Hippocampal formation (tissue), 2 donors: ENCODE measurements at regions not wholly inside any gene's neighbourhood (a gene's known extent, or its start where the extent isn't known, plus 50 kb on each side); places are given as distances from the start of the nearest gene placed in this dataset.

ENCODE experiments used
- DNase-seq, 2 donors: peaks; one replicate each; lab custom pipeline; 2025; lab: John Stamatoyannopoulos, UW

- no peak for DNase-seq
Observed at GRCh38 chr4:58688568-58688967, 1578.4 kb upstream of the IGFBP7 start.

GRCh38 chr4:58679886-58680285 is 1569.7 kb upstream of the IGFBP7 start:
- DNase-seq, result no peak

DNA sequence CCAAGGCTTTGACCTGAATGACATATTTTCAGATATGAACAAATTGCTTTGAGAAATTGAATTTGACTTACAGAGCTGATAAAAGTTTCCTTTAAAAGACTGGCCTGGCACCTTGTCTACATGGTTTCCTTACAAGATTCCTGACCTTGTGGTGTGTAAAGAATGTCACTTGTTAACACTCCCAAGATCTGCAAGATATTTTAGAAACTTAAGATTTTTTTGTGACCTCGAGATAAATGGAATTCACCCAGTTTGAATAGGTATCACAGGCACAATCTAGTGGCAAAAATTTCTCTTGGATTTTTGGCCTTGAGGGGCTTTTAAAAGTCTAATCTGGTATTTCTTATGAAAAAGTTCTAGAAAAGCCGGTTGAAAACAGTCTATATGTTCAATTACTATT is 1568.9 kb upstream of the IGFBP7 start:
- no peak for DNase-seq

DNA sequence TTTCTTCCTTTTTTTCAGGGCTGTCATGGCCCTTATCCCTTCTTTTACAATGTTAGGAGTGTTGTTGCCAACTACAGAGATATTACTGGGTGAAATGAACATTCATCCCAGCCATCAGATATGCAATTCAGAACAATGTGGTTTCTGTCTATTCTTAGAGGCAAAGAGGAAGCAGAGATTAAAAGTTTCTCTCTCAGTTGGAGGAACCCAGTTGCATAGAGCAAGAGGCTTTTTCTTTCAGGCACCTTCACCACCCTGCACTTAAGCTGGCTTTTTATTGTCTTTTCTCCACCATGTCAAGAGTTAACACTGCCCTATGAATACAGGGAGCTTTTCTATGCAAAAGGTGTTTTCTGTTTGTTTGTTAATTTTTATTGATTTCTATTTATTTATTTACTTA is 1559.6 kb upstream of the IGFBP7 start:
- no peak for DNase-seq

DNA sequence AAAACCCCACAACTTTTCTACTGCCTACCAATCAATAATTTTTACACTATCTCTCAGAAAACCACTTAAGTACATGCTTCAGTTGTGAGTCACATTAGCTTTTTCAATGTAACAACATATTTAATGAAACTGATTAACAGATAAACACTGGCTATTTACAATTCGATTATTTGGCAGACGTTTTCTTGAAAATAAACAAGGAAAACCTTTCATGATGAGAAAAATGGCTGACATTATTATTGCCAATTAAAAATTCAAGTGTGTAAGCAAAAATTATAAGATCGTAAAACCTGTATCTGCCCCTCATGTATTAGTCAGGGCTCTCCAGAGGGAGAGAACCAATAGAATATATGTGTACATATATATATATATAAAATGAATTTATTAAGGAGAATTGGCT is 1555.5 kb upstream of the IGFBP7 start:
- DNase-seq, result no peak

GRCh38 chr4:58658701-58659100 is 1548.5 kb upstream of the IGFBP7 start:
- no peak for DNase-seq

DNA sequence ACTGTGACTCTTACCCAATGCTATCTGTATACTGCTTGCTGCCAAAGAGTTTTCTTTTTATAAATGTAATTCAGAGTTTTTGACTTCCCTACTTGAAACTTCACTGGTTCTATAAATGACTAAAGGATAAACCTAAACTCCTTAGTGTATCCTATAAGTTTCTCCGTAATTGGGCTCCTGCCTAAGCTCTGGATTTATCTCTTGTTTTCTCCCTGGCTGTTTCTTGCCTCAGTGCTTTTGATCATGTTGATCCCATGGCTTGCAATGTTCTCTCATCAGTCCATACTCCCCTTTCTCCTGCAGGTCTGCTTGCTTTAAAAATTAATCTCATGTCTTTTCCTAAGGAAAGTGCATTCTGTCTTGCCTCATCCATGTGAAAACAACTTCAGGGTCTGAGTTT is 1543.1 kb upstream of the IGFBP7 start:
- DNase-seq, result no peak

DNA sequence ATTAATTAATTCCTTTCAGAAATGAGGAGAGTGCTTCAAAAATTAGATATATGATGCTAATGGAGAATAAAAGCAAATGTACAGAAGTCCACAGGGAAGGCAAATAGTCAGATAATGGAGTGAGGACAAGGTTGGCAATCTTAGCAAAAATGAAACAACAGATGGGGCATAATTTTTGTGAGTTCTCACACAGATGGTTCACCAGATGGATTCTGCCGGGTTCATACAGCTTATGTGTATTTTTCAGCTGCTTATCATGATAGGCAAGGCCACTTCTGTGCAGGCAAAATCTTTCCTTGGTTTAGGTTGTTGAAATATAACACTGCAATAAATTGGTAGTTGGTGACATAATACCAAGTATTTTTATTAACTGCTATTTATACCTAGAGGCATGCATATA is 1539.0 kb upstream of the IGFBP7 start:
- peak in 1 of 2 donors; percentile 30 for DNase-seq

- no peak for DNase-seq
Observed at GRCh38 chr4:58646126-58646525, 1535.9 kb upstream of the IGFBP7 start.

DNA sequence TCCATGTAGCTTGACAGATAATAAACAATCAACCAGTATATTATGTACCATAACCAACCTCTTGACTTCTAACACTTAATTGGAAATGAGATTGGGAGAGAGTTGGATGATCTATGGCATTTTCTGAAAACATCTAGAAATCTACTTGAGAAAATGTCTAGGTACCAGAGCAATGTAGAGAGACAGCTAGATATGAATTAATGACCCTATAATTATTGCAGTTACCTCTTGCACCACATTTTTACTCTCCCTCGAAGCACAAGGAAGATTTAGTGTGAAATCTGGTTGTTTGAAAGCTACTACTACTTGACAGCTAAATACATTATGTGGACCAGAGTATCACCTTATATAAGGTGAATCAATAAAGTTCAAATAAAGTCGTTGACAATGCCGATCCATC is 1534.4 kb upstream of the IGFBP7 start:
- DNase-seq, result no peak

GRCh38 chr4:58636381-58636780 is 1526.2 kb upstream of the IGFBP7 start:
- DNase-seq, result no peak

- no peak for DNase-seq
Observed at GRCh38 chr4:58617226-58617625, 1507.0 kb upstream of the IGFBP7 start.

DNA sequence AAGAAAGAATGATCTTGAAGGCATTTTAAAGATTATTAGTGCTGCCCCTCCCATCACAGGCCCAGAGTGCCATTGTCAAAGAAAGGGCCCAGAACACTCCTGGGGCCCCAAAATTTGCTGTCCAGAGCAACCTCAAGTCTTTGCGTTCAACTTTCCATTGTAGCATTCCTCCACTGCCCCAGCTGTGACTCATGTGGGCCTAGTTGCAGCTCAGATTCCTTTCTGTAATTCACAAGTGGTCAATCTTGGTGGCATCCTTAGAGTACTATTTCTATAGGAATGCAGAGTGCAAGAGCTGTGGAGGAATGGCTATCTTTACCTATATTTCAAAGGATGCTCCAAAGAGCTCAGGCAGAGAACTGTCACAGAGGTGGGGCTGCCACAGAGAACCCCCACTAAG is 1500.8 kb upstream of the IGFBP7 start:
- DNase-seq, result no peak

DNA sequence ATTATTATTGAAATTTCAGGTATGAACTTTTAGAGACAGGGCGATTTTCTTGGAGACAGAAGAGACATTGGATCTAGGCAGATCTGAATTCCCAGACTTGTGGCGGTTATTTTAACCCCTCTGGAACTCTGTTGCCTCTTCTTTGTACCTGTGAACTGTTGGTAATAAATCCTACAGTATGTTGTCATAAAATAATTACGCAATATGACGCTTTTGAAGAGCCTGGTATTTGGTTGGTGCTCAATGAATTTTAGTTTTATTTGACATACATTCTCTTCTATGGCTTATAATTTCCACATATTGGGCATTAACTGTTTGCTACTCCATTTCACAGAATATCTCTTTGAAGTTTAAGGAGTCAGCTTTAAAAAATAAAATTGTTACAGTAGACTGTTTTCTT is 1496.1 kb upstream of the IGFBP7 start:
- no peak for DNase-seq

DNA sequence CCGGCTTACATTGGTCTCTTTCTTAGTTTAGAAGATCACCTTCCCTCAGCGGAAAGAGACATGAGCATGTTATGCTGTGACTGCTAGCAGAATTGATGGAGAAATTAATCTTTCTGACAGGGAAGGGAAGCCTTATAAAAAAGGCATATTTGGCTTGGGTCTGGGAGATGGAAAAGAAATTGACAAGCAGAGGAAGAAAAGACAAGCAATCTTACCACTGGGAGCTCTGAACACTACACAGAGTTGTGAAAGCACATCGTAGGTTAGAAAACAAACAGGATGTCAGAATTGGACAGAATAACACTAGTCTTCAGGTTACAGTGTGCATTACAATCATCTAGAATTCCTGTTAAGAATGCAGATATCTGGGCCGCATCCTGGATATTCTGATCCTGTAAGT is 1493.8 kb upstream of the IGFBP7 start:
- DNase-seq, result no peak

DNA sequence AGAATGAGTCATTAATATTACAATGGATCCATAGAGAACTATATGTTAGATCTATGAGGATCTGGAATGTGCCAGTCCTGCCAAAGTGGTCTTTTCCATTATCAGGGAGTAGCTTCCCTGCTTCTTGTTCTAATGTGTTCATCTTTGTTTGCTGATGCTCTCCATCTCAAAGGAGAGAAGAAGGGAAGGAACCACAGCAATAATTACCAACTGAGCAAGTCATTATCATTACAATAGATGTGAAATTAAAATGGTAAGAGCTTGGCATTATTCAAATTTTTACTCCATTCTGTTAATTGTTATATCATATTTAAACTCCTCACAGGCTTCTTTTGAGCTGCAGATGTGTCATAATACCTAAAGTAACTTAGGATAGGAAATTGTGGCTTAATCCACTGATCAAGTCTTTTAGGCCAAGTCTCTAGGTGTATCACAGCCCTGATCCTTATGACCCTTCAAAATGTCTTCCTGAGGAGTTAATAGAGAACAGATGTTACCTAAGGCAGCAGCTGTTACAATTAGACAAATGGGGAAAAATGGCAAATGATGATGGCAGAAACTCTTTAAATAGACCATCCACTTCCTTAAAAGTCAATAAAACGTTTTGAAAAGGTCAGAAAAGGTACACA is 1492.7 kb upstream of the IGFBP7 start:
- DNase-seq, result no peak

GRCh38 chr4:58602022-58602421 is 1491.8 kb upstream of the IGFBP7 start:
- no peak for DNase-seq

DNA sequence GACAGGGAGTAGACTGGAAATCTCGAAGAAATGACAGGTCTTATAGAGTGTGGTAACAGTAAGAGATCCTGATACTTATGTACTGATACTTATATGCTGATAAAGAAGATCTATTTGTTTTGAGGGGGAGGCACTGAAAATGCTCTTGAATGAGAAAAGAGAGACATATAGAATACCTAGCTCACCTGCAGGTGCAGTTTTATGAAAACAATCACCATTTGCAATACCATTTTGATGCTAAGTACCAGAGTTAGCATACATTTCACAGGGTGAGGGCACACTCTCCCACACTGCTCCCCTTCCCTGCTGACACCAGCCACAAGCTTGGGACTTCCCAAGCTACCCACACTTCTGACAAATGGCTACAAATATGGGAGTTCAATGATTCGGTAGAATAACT is 1490.1 kb upstream of the IGFBP7 start:
- DNase-seq, result no peak

DNA sequence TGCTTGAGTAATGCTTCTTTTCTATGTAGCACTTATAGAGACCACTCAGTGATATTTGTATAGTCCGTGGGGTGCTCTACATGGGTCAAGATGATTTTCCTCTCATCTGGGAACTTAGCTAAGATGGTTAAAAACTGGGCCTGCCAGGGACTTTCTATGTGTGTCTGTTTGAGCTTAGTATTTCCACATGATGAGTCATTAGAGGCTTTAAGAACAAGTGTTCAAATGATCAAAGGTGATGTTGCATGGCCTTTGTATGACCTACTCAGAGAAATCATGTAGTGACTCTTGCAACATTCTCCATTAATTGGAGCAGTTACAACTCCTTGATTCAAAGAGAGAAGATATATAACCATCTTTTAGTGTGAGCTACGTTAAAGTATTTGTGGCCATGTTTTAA is 1480.5 kb upstream of the IGFBP7 start:
- DNase-seq, result no peak

- DNase-seq, result no peak
Observed at GRCh38 chr4:58587856-58588255, 1477.7 kb upstream of the IGFBP7 start.

GRCh38 chr4:58566260-58566659 is 1456.1 kb upstream of the IGFBP7 start:
- DNase-seq, result no peak

- DNase-seq, result no peak
Observed at GRCh38 chr4:58564695-58565475, 1454.7 kb upstream of the IGFBP7 start.

DNA sequence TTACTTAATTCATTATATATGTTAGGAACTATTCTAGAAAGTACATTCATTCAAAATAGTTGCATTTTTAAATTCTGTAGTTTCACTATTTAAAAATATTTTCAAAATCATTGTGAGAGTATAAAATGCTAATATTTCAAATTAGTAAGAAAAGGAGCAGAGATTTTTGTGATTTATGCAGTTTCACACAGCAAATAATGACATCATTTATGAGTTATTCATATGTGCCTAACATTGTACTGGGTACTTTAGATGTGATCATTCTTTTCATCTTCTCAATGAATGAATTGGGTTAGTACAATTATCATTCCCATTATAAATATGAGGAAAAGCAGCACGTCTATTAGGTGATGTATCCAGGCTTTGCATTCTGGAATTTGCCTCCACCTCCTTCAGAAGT is 1451.0 kb upstream of the IGFBP7 start:
- DNase-seq, result no peak

DNA sequence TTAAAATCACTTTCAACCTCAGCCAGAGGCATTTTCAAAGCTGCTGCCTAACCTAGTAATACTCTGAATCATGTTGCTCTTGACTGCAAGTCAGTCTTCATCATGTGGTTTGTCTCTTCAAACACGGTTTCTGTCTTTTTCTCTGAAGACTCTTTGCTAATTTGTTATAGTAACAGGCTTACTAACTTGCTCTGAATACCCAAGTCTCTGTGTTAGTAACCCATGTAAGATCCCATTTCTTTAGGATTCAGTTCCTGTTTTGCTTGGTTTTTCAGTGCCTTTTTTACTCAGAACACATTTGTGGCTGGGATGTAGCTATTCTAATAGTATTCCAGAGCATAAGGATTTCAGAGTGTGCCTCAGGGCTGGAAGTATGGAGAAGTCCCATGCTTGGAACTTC is 1450.6 kb upstream of the IGFBP7 start:
- DNase-seq, result no peak
